Endothelial cell (in vitro differentiated cells): ENCODE measurements at regions not wholly inside any gene's neighbourhood (a gene's known extent, or its start where the extent isn't known, plus 50 kb on each side); places are given as distances from the start of the nearest gene placed in this dataset.

ENCODE experiments used
- DNase-seq: peaks from one replicate; pipeline ENCODE4 v3.0.0; 2021; ENCODE audit warnings: low spot score
- H3K27ac Mint-ChIP-seq: one replicate; pipeline ENCODE4 v1.8.0; 2021; ENCODE audit warnings: mixed read lengths, inconsistent platforms; ENCODE audit not compliant: unreplicated experiment
- H3K27me3 Mint-ChIP-seq: one replicate; pipeline ENCODE4 v1.8.0; 2021; ENCODE audit warnings: mild to moderate bottlenecking, moderate library complexity, mixed read lengths, inconsistent platforms; ENCODE audit not compliant: unreplicated experiment
- H3K36me3 Mint-ChIP-seq: one replicate; pipeline ENCODE4 v1.8.0; 2021; ENCODE audit warnings: mild to moderate bottlenecking, low read depth, mixed read lengths, inconsistent platforms; ENCODE audit not compliant: unreplicated experiment
- H3K4me1 Mint-ChIP-seq: one replicate; pipeline ENCODE4 v1.8.0; 2021; ENCODE audit warnings: mild to moderate bottlenecking, mixed read lengths, inconsistent platforms; ENCODE audit not compliant: unreplicated experiment
- H3K4me3 Mint-ChIP-seq: one replicate; pipeline ENCODE4 v1.8.0; 2021; ENCODE audit warnings: mild to moderate bottlenecking, mixed read lengths, inconsistent platforms; ENCODE audit not compliant: unreplicated experiment
- H3K9me3 Mint-ChIP-seq: one replicate; pipeline ENCODE4 v1.8.0; 2021; ENCODE audit warnings: mixed read lengths, inconsistent platforms; ENCODE audit not compliant: unreplicated experiment
- CTCF ChIP-seq: fragments of 200-600 bp; sonication (generic); IDR thresholded peaks from one replicate; pipeline ENCODE4 v1.5.0; 2021; ENCODE audit warnings: antibody characterized with exemption; ENCODE audit not compliant: unreplicated experiment

GRCh38 chr12:124465473-124465872, 101.9 kb downstream of the NCOR2 start:
- no peaks in the 10 kb centered on the region for H3K9me3 Mint-ChIP-seq
- peaks cover 51% of the 10 kb centered on the region for H3K36me3 Mint-ChIP-seq

GRCh38 chr12:124464830-124465229, 102.6 kb downstream of the NCOR2 start:
- no peaks in the 10 kb centered on the region for H3K4me1 Mint-ChIP-seq
- no peaks in the 10 kb centered on the region for H3K9me3 Mint-ChIP-seq
- H3K4me3 Mint-ChIP-seq, result peak overlapping the region; percentile 68
- no peak overlapping the region for H3K27ac Mint-ChIP-seq
- DNase-seq, result no peak
- no peak for TF ChIP-seq CTCF
- H3K36me3 Mint-ChIP-seq, result peaks cover 49% of the 10 kb centered on the region
- peaks cover 21% of the 10 kb centered on the region for H3K27me3 Mint-ChIP-seq

More at GRCh38 chr12:124465473-124465872, 101.9 kb downstream of the NCOR2 start:
- H3K4me3 Mint-ChIP-seq, result peak overlapping the region; percentile 37
- H3K4me1 Mint-ChIP-seq, result no peaks in the 10 kb centered on the region
- H3K27me3 Mint-ChIP-seq, result peaks cover 21% of the 10 kb centered on the region
- TF ChIP-seq CTCF, result no peak
- H3K27ac Mint-ChIP-seq, result no peak overlapping the region
- DNase-seq, result no peak

- H3K4me3 Mint-ChIP-seq, result peak overlapping the region; percentile 70
- H3K27me3 Mint-ChIP-seq, result peaks cover 26% of the 10 kb centered on the region
- no peak for DNase-seq
- peaks cover 50% of the 10 kb centered on the region for H3K36me3 Mint-ChIP-seq
- TF ChIP-seq CTCF, result no peak
- no peaks in the 10 kb centered on the region for H3K9me3 Mint-ChIP-seq
- no peak overlapping the region for H3K27ac Mint-ChIP-seq
- H3K4me1 Mint-ChIP-seq, result no peaks in the 10 kb centered on the region
Observed at GRCh38 chr12:124464062-124464461, 103.3 kb downstream of the NCOR2 start.

- H3K4me3 Mint-ChIP-seq, result no peak overlapping the region
Observed at GRCh38 chr12:124463341-124463921, 104.0 kb downstream of the NCOR2 start.

More at GRCh38 chr12:124463341-124463921, 104.0 kb downstream of the NCOR2 start:
- no peaks in the 10 kb centered on the region for H3K9me3 Mint-ChIP-seq
- peaks cover 53% of the 10 kb centered on the region for H3K36me3 Mint-ChIP-seq
- no peak overlapping the region for H3K27ac Mint-ChIP-seq
- no peak for TF ChIP-seq CTCF
- no peak for DNase-seq
- peaks cover 27% of the 10 kb centered on the region for H3K27me3 Mint-ChIP-seq
- H3K4me1 Mint-ChIP-seq, result no peaks in the 10 kb centered on the region
